H9 (cell line): ENCODE measurements at regions not wholly inside any gene's neighbourhood (a gene's known extent, or its start where the extent isn't known, plus 50 kb on each side); places are given as distances from the start of the nearest gene placed in this dataset.

Experiments used
- DNase-seq: peaks from one replicate; pipeline ENCODE4 v3.0.0-alpha.2; 2017
- H2AFZ ChIP-seq: one replicate; pipeline ENCODE4 v1.6.1; 2013; ENCODE audit warnings: mild to moderate bottlenecking, low read length, control low read depth, moderate library complexity
- H2AK5ac ChIP-seq: 2 replicates; pipeline ENCODE4 v1.6.1; 2013; ENCODE audit warnings: low read length, control low read depth, mixed read lengths; ENCODE audit not compliant: insufficient read length
- H2BK120ac ChIP-seq: one replicate; pipeline ENCODE4 v1.6.1; 2013; ENCODE audit warnings: low read depth, mild to moderate bottlenecking, low read length, control low read depth, inconsistent platforms; ENCODE audit not compliant: poor library complexity, severe bottlenecking
- H2BK12ac ChIP-seq: 2 replicates; pipeline ENCODE4 v1.6.1; 2013; ENCODE audit warnings: low read length, control low read depth, mixed read lengths, low read depth; ENCODE audit not compliant: insufficient read length
- H2BK15ac ChIP-seq: 2 replicates; pipeline ENCODE4 v1.6.1; 2013; ENCODE audit warnings: low read depth, low read length, control low read depth
- H2BK20ac ChIP-seq: one replicate; pipeline ENCODE4 v1.6.1; 2013; ENCODE audit warnings: low read depth, mild to moderate bottlenecking, low read length, control low read depth, inconsistent platforms; ENCODE audit not compliant: poor library complexity, severe bottlenecking
- H2BK5ac ChIP-seq: 2 replicates; pipeline ENCODE4 v1.6.1; 2013; ENCODE audit warnings: low read length, control low read depth, mixed read lengths; ENCODE audit not compliant: insufficient read length
- H3K14ac ChIP-seq: 2 replicates; pipeline ENCODE4 v1.6.1; 2013; ENCODE audit warnings: low read length, control low read depth; ENCODE audit not compliant: insufficient read depth
- H3K18ac ChIP-seq: 2 replicates; pipeline ENCODE4 v1.6.1; 2013; ENCODE audit warnings: low read depth, mild to moderate bottlenecking, mixed read lengths, low read length, control low read depth; ENCODE audit not compliant: insufficient read length
- H3K23ac ChIP-seq: 2 replicates; pipeline ENCODE4 v1.6.1; 2013; ENCODE audit warnings: low read length, control low read depth, mixed read lengths, low read depth; ENCODE audit not compliant: insufficient read length
- H3K23me2 ChIP-seq: 2 replicates; pipeline ENCODE4 v1.6.1; 2013; ENCODE audit warnings: low read depth, mild to moderate bottlenecking, mixed read lengths, low read length, control low read depth; ENCODE audit not compliant: insufficient read length, poor library complexity, severe bottlenecking
- H3K27ac ChIP-seq: 2 replicates; pipeline ENCODE4 v1.5.1; 2013; ENCODE audit warnings: low read length, control low read depth, mixed read lengths, low read depth; ENCODE audit not compliant: insufficient read length
- H3K27me3 ChIP-seq: 2 replicates; pipeline ENCODE4 v1.6.1; 2013; ENCODE audit warnings: low read length, control low read depth, inconsistent platforms; ENCODE audit not compliant: insufficient read depth
- H3K4ac ChIP-seq: 2 replicates; pipeline ENCODE4 v1.6.1; 2013; ENCODE audit warnings: low read depth, mild to moderate bottlenecking, control low read depth, inconsistent platforms, low read length, moderate library complexity
- H3K4me1 ChIP-seq: 2 replicates; pipeline ENCODE4 v1.6.1; 2013; ENCODE audit warnings: low read length, control low read depth, inconsistent platforms; ENCODE audit not compliant: insufficient read depth
- H3K4me2 ChIP-seq: 2 replicates; pipeline ENCODE4 v1.6.1; 2013; ENCODE audit warnings: low read length, control low read depth, mixed read lengths; ENCODE audit not compliant: insufficient read length, insufficient read depth
- H3K56ac ChIP-seq: 2 replicates; pipeline ENCODE4 v1.6.1; 2013; ENCODE audit warnings: low read depth, mild to moderate bottlenecking, mixed read lengths, low read length, control low read depth; ENCODE audit not compliant: insufficient read length
- H3K79me1 ChIP-seq: 2 replicates; pipeline ENCODE4 v1.6.1; 2013; ENCODE audit warnings: low read depth, mild to moderate bottlenecking, moderate library complexity, low read length, control low read depth, inconsistent platforms; ENCODE audit not compliant: insufficient read depth, poor library complexity, severe bottlenecking
- H3K79me2 ChIP-seq: 2 replicates; pipeline ENCODE4 v1.6.1; 2013; ENCODE audit warnings: low read length, control low read depth, inconsistent platforms; ENCODE audit not compliant: insufficient read depth
- H3K9ac ChIP-seq: 2 replicates; pipeline ENCODE4 v1.6.1; 2013; ENCODE audit warnings: low read length, control low read depth, mixed read lengths; ENCODE audit not compliant: insufficient read length; ENCODE audit errors: extremely low read depth
- H3K9me3 ChIP-seq: one replicate; pipeline ENCODE4 v1.6.1; 2013; ENCODE audit warnings: low read depth, low read length, inconsistent platforms; ENCODE audit not compliant: control insufficient read depth
- H3T11ph ChIP-seq: one replicate; pipeline ENCODE4 v1.6.1; 2013; ENCODE audit warnings: mild to moderate bottlenecking, low read length, control low read depth, inconsistent platforms
- H4K20me1 ChIP-seq: one replicate; pipeline ENCODE4 v1.6.1; 2013; ENCODE audit not compliant: control insufficient read depth, insufficient read length, insufficient read depth
- H4K5ac ChIP-seq: 2 replicates; pipeline ENCODE4 v1.6.1; 2013; ENCODE audit warnings: low read depth, mild to moderate bottlenecking, mixed read lengths, low read length, control low read depth; ENCODE audit not compliant: insufficient read length
- H4K8ac ChIP-seq: replicated peaks from 2 replicates; pipeline ENCODE4 v1.6.1; 2013; ENCODE audit warnings: low read length, control low read depth, mixed read lengths, low read depth; ENCODE audit not compliant: insufficient read length
- H4K91ac ChIP-seq: 2 replicates; pipeline ENCODE4 v1.6.1; 2013; ENCODE audit warnings: low read depth, mild to moderate bottlenecking, moderate library complexity, mixed read lengths, low read length, control low read depth; ENCODE audit not compliant: insufficient read length
- H3K27ac Mint-ChIP-seq, 3 experiments: 2 replicates in 2 of 3; 3 replicates in 1 of 3; pipeline ENCODE4 v1.8.0; 2020 to 2021; ENCODE audit warnings: mixed read lengths in 3 of 3, mild to moderate bottlenecking in 1 of 3, moderate library complexity in 1 of 3
- H3K27me3 Mint-ChIP-seq: 2 replicates; pipeline ENCODE4 v1.8.0; 2021; ENCODE audit warnings: low read depth, mild to moderate bottlenecking, moderate library complexity, mixed read lengths
- H3K36me3 Mint-ChIP-seq, 3 experiments: 2 replicates in 2 of 3; 3 replicates in 1 of 3; pipeline ENCODE4 v1.8.0; 2020 to 2021; ENCODE audit warnings: low read depth in 3 of 3, mixed read lengths in 3 of 3; ENCODE audit not compliant: insufficient read depth in 1 of 3
- H3K4me1 Mint-ChIP-seq, 2 experiments: 2 replicates each; pipeline ENCODE4 v1.8.0; 2020; ENCODE audit warnings: mixed read lengths in 2 of 2
- H3K4me3 Mint-ChIP-seq, 2 experiments: 2 replicates in 1 of 2; 3 replicates in 1 of 2; pipeline ENCODE4 v1.8.0; 2020 to 2021; ENCODE audit warnings: mild to moderate bottlenecking in 2 of 2, mixed read lengths in 2 of 2, moderate library complexity in 1 of 2
- H3K9me3 Mint-ChIP-seq, 2 experiments: 2 replicates in 1 of 2; 3 replicates in 1 of 2; pipeline ENCODE4 v1.8.0; 2020; ENCODE audit warnings: mild to moderate bottlenecking in 2 of 2, mixed read lengths in 2 of 2, moderate library complexity in 1 of 2
- CTCF ChIP-seq: fragments of 200-600 bp; sonication (generic); conservative IDR thresholded peaks from 3 replicates; pipeline ENCODE4 v1.8.0; 2021; ENCODE audit warnings: antibody characterized with exemption, mild to moderate bottlenecking
- WGBS: extraction: QIAGEN DNeasy Blood & Tissue Kit; methylation state at CpG from one replicate; pipeline ENCODE4 v1.1.7; 2013; ENCODE audit warnings: missing lambda C conversion rate, low lambda C conversion rate, mixed read lengths; ENCODE audit not compliant: insufficient read length; ENCODE audit errors: extremely low coverage; 5-methylcytosine and 5-hydroxymethylcytosine counted together

GRCh38 chrX:10310511-10310910, 153.7 kb downstream of the CLCN4 start:
- Mint-ChIP-seq H3K27ac (no peak overlapping the region; a peak in 1 of 7 replicates), H3K9me3 (peaks cover 40 to 48% of the 10 kb centered on the region in 2 experiments), H3K4me3 (peak overlapping the region in 1 of 2 experiments; percentile 71; a peak in 3 of 5 replicates), H3K4me1 (peaks cover 15 to 24% of the 10 kb centered on the region in 2 experiments), H3K27me3 (peaks cover 7% of the 10 kb centered on the region), H3K36me3 (peaks cover 2 to 6% (median 4%) of the 10 kb centered on the region in 3 experiments; a peak in 5 of 7 replicates)
- Histone ChIP-seq H3K79me1 (no peaks in the 10 kb centered on the region), H2BK5ac (no peak overlapping the region), H4K91ac (no peak overlapping the region), H4K5ac (no peak overlapping the region), H2AK5ac (no peak overlapping the region), H3K27ac (no peak overlapping the region), H3T11ph (no peak overlapping the region), H3K4ac (no peak overlapping the region), H4K20me1 (no peaks in the 10 kb centered on the region), H3K9ac (no peak overlapping the region), H3K23me2 (no peaks in the 10 kb centered on the region), H2BK20ac (no peak overlapping the region), H3K79me2 (0 out of 2 replicates have a peak, but pooled peaks cover 2% of the 10 kb centered on the region), H2BK12ac (no peak overlapping the region), H2BK120ac (no peak overlapping the region), H3K9me3 (no peaks in the 10 kb centered on the region), H2AFZ (no peak overlapping the region), H3K56ac (no peak overlapping the region), H3K4me1 (no peaks in the 10 kb centered on the region; the same call in 1 of the 2 replicates), H3K14ac (no peak overlapping the region), H4K8ac (no peak overlapping the region), H3K18ac (no peak overlapping the region), H3K4me2 (no peak overlapping the region), H3K27me3 (peaks cover 3% of the 10 kb centered on the region; the same call in 1 of the 2 replicates), H3K23ac (no peak overlapping the region), H2BK15ac (no peak overlapping the region)
- DNase-seq = no peak
- no peak for TF ChIP-seq CTCF
- no CpG with 5 or more reads among the region's 1 CpG for WGBS
